ENCODE measurements at regions not wholly inside any gene's neighbourhood (a gene's known extent, or its start where the extent isn't known, plus 50 kb on each side); places are given as distances from the start of the nearest gene placed in this dataset.

DNA sequence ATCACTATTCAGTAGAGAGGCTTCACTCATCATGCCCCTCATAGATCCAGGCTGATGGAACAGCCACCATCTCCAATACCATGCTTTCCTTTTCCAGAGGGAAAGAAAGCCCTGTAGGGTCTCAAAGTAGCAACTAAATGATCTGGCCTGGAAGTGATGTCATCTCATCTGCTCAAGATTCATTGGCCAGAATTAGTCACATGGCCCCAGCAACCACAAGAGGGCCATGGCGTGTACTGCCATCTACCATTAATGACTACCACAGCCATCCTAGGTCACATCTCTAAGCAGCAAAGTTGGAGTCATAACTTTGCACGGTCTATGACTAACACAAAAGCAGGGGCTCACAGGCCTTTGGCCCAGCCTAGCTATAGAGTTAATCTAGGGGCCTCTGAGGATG is 194.8 kb downstream of the KIT start:
- Histone ChIP-seq H3K27me3 (ENCODE audit: insufficient read depth, low read length) (no peaks in the 10 kb centered on the region), H3K79me2 (ENCODE audit: insufficient read depth, low read length) (no peaks in the 10 kb centered on the region), H3F3A (ENCODE audit: insufficient read depth, low read length) (no peaks in the 10 kb centered on the region), H3K4me1 (ENCODE audit: insufficient read depth, low read length, severe bottlenecking) (no peaks in the 10 kb centered on the region), H3K9me2 (ENCODE audit: low read depth, low read length) (no peaks in the 10 kb centered on the region), H4K20me1 (ENCODE audit: insufficient read depth, low read length) (no peaks in the 10 kb centered on the region), H3K27ac (ENCODE audit: low read depth, low read length, poor library complexity, severe bottlenecking) (no peak overlapping the region), H3K4me3 (ENCODE audit: low read depth, low read length, poor library complexity, severe bottlenecking) (no peak overlapping the region), H3K4me2 (ENCODE audit: low read length) (no peak overlapping the region), H3K9ac (ENCODE audit: low read length) (no peak overlapping the region), H2AFZ (ENCODE audit: low read length) (no peak overlapping the region), H3K9me3 (ENCODE audit: low read length) (no peaks in the 10 kb centered on the region), H3K36me3 (ENCODE audit: insufficient read depth, low read length) (no peaks in the 10 kb centered on the region)
- no peak for TF ChIP-seq EZH2 (IDR thresholded peaks at IDR 0.05; ENCODE audit: borderline replicate concordance, low read length)
- TF ChIP-seq, protein P1, sequence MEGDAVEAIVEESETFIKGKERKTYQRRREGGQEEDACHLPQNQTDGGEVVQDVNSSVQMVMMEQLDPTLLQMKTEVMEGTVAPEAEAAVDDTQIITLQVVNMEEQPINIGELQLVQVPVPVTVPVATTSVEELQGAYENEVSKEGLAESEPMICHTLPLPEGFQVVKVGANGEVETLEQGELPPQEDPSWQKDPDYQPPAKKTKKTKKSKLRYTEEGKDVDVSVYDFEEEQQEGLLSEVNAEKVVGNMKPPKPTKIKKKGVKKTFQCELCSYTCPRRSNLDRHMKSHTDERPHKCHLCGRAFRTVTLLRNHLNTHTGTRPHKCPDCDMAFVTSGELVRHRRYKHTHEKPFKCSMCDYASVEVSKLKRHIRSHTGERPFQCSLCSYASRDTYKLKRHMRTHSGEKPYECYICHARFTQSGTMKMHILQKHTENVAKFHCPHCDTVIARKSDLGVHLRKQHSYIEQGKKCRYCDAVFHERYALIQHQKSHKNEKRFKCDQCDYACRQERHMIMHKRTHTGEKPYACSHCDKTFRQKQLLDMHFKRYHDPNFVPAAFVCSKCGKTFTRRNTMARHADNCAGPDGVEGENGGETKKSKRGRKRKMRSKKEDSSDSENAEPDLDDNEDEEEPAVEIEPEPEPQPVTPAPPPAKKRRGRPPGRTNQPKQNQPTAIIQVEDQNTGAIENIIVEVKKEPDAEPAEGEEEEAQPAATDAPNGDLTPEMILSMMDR (IDR thresholded peaks at IDR 0.05; ENCODE audit: low read length): no peak

DNA sequence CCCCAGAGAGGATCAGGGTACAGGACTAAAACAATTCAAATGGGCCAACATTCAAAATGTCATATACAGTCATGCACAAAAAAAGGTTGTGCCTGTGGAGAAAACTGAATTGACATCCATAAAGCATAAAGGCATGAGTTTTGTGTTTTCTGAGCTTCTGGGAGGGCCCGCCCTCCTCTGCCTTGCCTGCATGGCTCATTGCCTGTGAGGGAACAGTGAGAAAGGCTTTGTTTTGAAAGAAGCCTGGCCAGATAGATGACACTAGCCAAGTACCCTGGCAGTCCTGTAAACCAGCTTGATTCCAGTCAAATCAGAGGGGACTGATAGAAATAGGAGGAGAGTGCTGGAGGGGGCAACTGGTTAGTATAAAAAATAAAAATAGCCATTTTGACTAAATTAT is 194.3 kb downstream of the KIT start:
- Histone ChIP-seq H3K9ac (ENCODE audit: low read length) (no peak overlapping the region), H3K27me3 (ENCODE audit: insufficient read depth, low read length) (no peaks in the 10 kb centered on the region), H3K27ac (ENCODE audit: low read depth, low read length, poor library complexity, severe bottlenecking) (no peak overlapping the region), H3K9me2 (ENCODE audit: low read depth, low read length) (no peaks in the 10 kb centered on the region), H3K4me2 (ENCODE audit: low read length) (no peak overlapping the region), H3K9me3 (ENCODE audit: low read length) (no peaks in the 10 kb centered on the region), H2AFZ (ENCODE audit: low read length) (no peak overlapping the region), H3K4me1 (ENCODE audit: insufficient read depth, low read length, severe bottlenecking) (no peaks in the 10 kb centered on the region), H3F3A (ENCODE audit: insufficient read depth, low read length) (no peaks in the 10 kb centered on the region), H3K4me3 (ENCODE audit: low read depth, low read length, poor library complexity, severe bottlenecking) (no peak overlapping the region), H4K20me1 (ENCODE audit: insufficient read depth, low read length) (no peaks in the 10 kb centered on the region), H3K79me2 (ENCODE audit: insufficient read depth, low read length) (no peaks in the 10 kb centered on the region), H3K36me3 (ENCODE audit: insufficient read depth, low read length) (no peaks in the 10 kb centered on the region)
- no peak for TF ChIP-seq EZH2 (IDR thresholded peaks at IDR 0.05; ENCODE audit: borderline replicate concordance, low read length)
- TF ChIP-seq, protein P1 (IDR thresholded peaks at IDR 0.05; ENCODE audit: low read length): no peak

DNA sequence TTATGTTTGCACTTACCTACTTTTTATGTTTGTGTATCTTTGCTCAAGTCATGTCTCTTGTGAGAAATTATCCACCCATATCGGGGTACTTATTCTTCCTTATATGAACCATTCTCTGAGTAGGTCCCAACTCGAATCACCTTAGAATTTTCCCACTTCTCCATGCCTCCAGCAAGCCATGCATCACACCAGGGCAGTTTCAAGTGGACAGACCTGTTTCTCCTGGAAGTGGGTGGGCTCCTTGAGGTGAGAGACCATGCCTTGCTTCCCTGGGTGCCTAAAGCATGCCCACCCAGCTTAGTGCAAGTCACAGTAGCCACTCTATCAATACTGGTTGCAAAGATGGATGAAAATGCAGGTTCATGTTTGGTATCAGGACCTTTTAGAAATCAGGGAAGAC is 187.2 kb downstream of the KIT start:
- Histone ChIP-seq H3F3A (ENCODE audit: insufficient read depth, low read length) (no peaks in the 10 kb centered on the region), H3K79me2 (ENCODE audit: insufficient read depth, low read length) (no peaks in the 10 kb centered on the region), H3K36me3 (ENCODE audit: insufficient read depth, low read length) (no peaks in the 10 kb centered on the region), H3K4me1 (ENCODE audit: insufficient read depth, low read length, severe bottlenecking) (no peaks in the 10 kb centered on the region), H2AFZ (ENCODE audit: low read length) (no peak overlapping the region), H3K9ac (ENCODE audit: low read length) (no peak overlapping the region), H3K4me2 (ENCODE audit: low read length) (no peak overlapping the region), H3K27ac (ENCODE audit: low read depth, low read length, poor library complexity, severe bottlenecking) (no peak overlapping the region), H3K9me2 (ENCODE audit: low read depth, low read length) (no peaks in the 10 kb centered on the region), H3K27me3 (ENCODE audit: insufficient read depth, low read length) (no peaks in the 10 kb centered on the region), H3K9me3 (ENCODE audit: low read length) (no peaks in the 10 kb centered on the region), H3K4me3 (ENCODE audit: low read depth, low read length, poor library complexity, severe bottlenecking) (no peak overlapping the region), H4K20me1 (ENCODE audit: insufficient read depth, low read length) (no peaks in the 10 kb centered on the region)
- TF ChIP-seq EZH2 (IDR thresholded peaks at IDR 0.05; ENCODE audit: borderline replicate concordance, low read length): no peak
- TF ChIP-seq, protein P1 (IDR thresholded peaks at IDR 0.05; ENCODE audit: low read length): no peak
